Stomach (tissue), 4 donors: ENCODE measurements at regions not wholly inside any gene's neighbourhood (a gene's known extent, or its start where the extent isn't known, plus 50 kb on each side); places are given as distances from the start of the nearest gene placed in this dataset.

Experiments
- EP300 ChIP-seq: sonication (generic); formaldehyde crosslinking; IDR thresholded peaks from one replicate; pipeline ENCODE4 v1.6.1; 2017; ENCODE audit warnings: antibody characterized with exemption
- POLR2AphosphoS5 ChIP-seq, 3 donors: sonication (generic); formaldehyde crosslinking; IDR thresholded peaks; one replicate each; pipeline ENCODE4 v1.6.1; 2016; ENCODE audit warnings: antibody characterized with exemption in 3 of 3
- TF ChIP-seq, protein P1 (sequence below), 7 experiments: fragments of 450-650 bp in 4 of 7; fragments of 200-600 bp in 3 of 7; sonication (generic) in 3 of 7; IDR thresholded peaks; one replicate each; pipeline ENCODE4 v1.5.1; 2016 to 2019; ENCODE audit warnings: antibody characterized with exemption in 7 of 7, control low read depth in 2 of 7, mild to moderate bottlenecking in 1 of 7

GRCh38 chr6:167712731-167713475 lies 113.8 kb upstream of the AFDN start:
- TF ChIP-seq, protein P1, sequence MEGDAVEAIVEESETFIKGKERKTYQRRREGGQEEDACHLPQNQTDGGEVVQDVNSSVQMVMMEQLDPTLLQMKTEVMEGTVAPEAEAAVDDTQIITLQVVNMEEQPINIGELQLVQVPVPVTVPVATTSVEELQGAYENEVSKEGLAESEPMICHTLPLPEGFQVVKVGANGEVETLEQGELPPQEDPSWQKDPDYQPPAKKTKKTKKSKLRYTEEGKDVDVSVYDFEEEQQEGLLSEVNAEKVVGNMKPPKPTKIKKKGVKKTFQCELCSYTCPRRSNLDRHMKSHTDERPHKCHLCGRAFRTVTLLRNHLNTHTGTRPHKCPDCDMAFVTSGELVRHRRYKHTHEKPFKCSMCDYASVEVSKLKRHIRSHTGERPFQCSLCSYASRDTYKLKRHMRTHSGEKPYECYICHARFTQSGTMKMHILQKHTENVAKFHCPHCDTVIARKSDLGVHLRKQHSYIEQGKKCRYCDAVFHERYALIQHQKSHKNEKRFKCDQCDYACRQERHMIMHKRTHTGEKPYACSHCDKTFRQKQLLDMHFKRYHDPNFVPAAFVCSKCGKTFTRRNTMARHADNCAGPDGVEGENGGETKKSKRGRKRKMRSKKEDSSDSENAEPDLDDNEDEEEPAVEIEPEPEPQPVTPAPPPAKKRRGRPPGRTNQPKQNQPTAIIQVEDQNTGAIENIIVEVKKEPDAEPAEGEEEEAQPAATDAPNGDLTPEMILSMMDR (IDR thresholded peaks at IDR 0.05): no peak
- TF ChIP-seq POLR2AphosphoS5 (IDR thresholded peaks at IDR 0.05): no peak
- TF ChIP-seq EP300: no peak
